ENCODE measurements at regions not wholly inside any gene's neighbourhood (a gene's known extent, or its start where the extent isn't known, plus 50 kb on each side); places are given as distances from the start of the nearest gene placed in this dataset.

- Histone ChIP-seq H3K27ac (no peak overlapping the region), H3K36me3 (no peaks in the 10 kb centered on the region), H3K9me3 (no peaks in the 10 kb centered on the region), H3K4me3 (no peak overlapping the region), H3K4me1 (no peaks in the 10 kb centered on the region), H3K27me3 (no peaks in the 10 kb centered on the region)
- TF ChIP-seq POLR2A (IDR thresholded peaks at IDR 0.05) (no peak), CTCF (IDR thresholded peaks at IDR 0.05) (no peak)
- ATAC-seq (no peak), DNase-seq (no peak)
- intact Hi-C loops (cut with DNase I) = no loop called here
- 65% methylated on average over 9 of the region's 18 CpGs for whole genome bisulfite sequencing (ENCODE audit: insufficient coverage, low coverage, low lambda C conversion rate, missing lambda C conversion rate)
Observed at GRCh38 chr2:11984316-11985158, 238.1 kb downstream of the LPIN1 start.

- no peaks in the 10 kb centered on the region for H3K27me3 ChIP-seq
- H3K4me1 ChIP-seq = no peaks in the 10 kb centered on the region
- WGBS (ENCODE audit: insufficient coverage, low coverage, low lambda C conversion rate, missing lambda C conversion rate) = 88% methylated on average over 4 of the region's 4 CpGs
- intact Hi-C loops (cut with DNase I) = no loop called here
- TF ChIP-seq CTCF (IDR thresholded peaks at IDR 0.05) (no peak), POLR2A (IDR thresholded peaks at IDR 0.05) (no peak)
- H3K4me3 ChIP-seq = no peak overlapping the region
- no peak for ATAC-seq
- DNase-seq = no peak
- H3K27ac ChIP-seq = no peak overlapping the region
- H3K36me3 ChIP-seq = no peaks in the 10 kb centered on the region
- H3K9me3 ChIP-seq = no peaks in the 10 kb centered on the region
Observed at GRCh38 chr2:11985817-11986566, 239.6 kb downstream of the LPIN1 start.

- WGBS (ENCODE audit: insufficient coverage, low coverage, low lambda C conversion rate, missing lambda C conversion rate) = 84% methylated on average over 2 of the region's 3 CpGs
- H3K4me1 ChIP-seq = no peaks in the 10 kb centered on the region
- TF ChIP-seq POLR2A (IDR thresholded peaks at IDR 0.05) (no peak), CTCF (IDR thresholded peaks at IDR 0.05) (no peak)
- H3K4me3 ChIP-seq = no peak overlapping the region
- H3K27me3 ChIP-seq = no peaks in the 10 kb centered on the region
- intact Hi-C loops (cut with DNase I) = no loop called here
- H3K27ac ChIP-seq = no peak overlapping the region
- H3K9me3 ChIP-seq = no peaks in the 10 kb centered on the region
- H3K36me3 ChIP-seq = no peaks in the 10 kb centered on the region
- ATAC-seq (no peak), DNase-seq (no peak)
Observed at GRCh38 chr2:11987151-11987550, 240.7 kb downstream of the LPIN1 start.

- no peaks in the 10 kb centered on the region for H3K27me3 ChIP-seq
- H3K4me3 ChIP-seq = no peak overlapping the region
- no peaks in the 10 kb centered on the region for H3K36me3 ChIP-seq
- ATAC-seq (no peak), DNase-seq (no peak)
- H3K27ac ChIP-seq = no peak overlapping the region
- TF ChIP-seq CTCF (IDR thresholded peaks at IDR 0.05) (no peak), POLR2A (IDR thresholded peaks at IDR 0.05) (no peak)
- H3K9me3 ChIP-seq = no peaks in the 10 kb centered on the region
- intact Hi-C loops (cut with DNase I) = no loop called here
- H3K4me1 ChIP-seq = no peaks in the 10 kb centered on the region
- WGBS (ENCODE audit: insufficient coverage, low coverage, low lambda C conversion rate, missing lambda C conversion rate) = 75% methylated on average over 10 of the region's 14 CpGs
Observed at GRCh38 chr2:11988691-11989353, 242.4 kb downstream of the LPIN1 start.

Measured in right lobe of liver (tissue), 6 donors.